SU-DHL-6 (cell line): ENCODE measurements at regions not wholly inside any gene's neighbourhood (a gene's known extent, or its start where the extent isn't known, plus 50 kb on each side); places are given as distances from the start of the nearest gene placed in this dataset.

Experiments used
- H2AFZ ChIP-seq: fragments of 200-600 bp; sonication (generic); 2 replicates; pipeline ENCODE4 v1.6.1; 2014; ENCODE audit warnings: low read depth, mild to moderate bottlenecking, moderate library complexity, mixed read lengths, antibody characterized with exemption, low read length; ENCODE audit not compliant: severe bottlenecking
- H3F3A ChIP-seq: fragments of 200-600 bp; shearing (Covaris generic); 2 replicates; pipeline ENCODE4 v1.6.0; 2016; ENCODE audit warnings: antibody characterized with exemption, mild to moderate bottlenecking; ENCODE audit not compliant: insufficient read depth
- H3K27ac ChIP-seq: fragments of 200-600 bp; sonication (generic); 2 replicates; pipeline ENCODE4 v1.5.1; 2016; ENCODE audit warnings: low read depth, mild to moderate bottlenecking, low read length, moderate library complexity, mixed read lengths
- H3K27me3 ChIP-seq: fragments of 200-600 bp; sonication (generic), shearing (Covaris generic); 2 replicates; pipeline ENCODE4 v1.6.0; 2014; ENCODE audit warnings: mild to moderate bottlenecking, low read length
- H3K36me3 ChIP-seq: fragments of 200-600 bp; sonication (generic); 2 replicates; pipeline ENCODE4 v1.6.1; 2014; ENCODE audit warnings: mild to moderate bottlenecking, low read length, mixed read lengths
- H3K4me2 ChIP-seq: fragments of 300-600, 200-600 bp; shearing (Covaris generic), sonication (generic); 2 replicates; pipeline ENCODE4 v1.6.0; 2014; ENCODE audit warnings: low read length, low read depth, mild to moderate bottlenecking; ENCODE audit not compliant: poor library complexity, severe bottlenecking
- H3K4me3 ChIP-seq: fragments of 200-600 bp; sonication (generic); 2 replicates; pipeline ENCODE4 v1.5.1; 2014; ENCODE audit warnings: antibody characterized with exemption, low read length, mild to moderate bottlenecking, mixed read lengths; ENCODE audit not compliant: insufficient read depth, poor library complexity, severe bottlenecking
- H3K79me2 ChIP-seq: fragments of 200-600 bp; sonication (generic); 2 replicates; pipeline ENCODE4 v1.6.1; 2014; ENCODE audit warnings: mild to moderate bottlenecking, low read length, moderate library complexity; ENCODE audit not compliant: insufficient read depth
- H3K9ac ChIP-seq: fragments of 200-600 bp; sonication (generic); 2 replicates; pipeline ENCODE4 v1.7.0; 2014; ENCODE audit warnings: mild to moderate bottlenecking, low read length
- H3K9me2 ChIP-seq: fragments of 200-600 bp; sonication (generic); replicated peaks from 2 replicates; pipeline ENCODE4 v1.6.1; 2014; ENCODE audit warnings: low read length; ENCODE audit not compliant: insufficient read depth
- H3K9me3 ChIP-seq: fragments of 200-600 bp; sonication (generic); 2 replicates; pipeline ENCODE4 v1.6.1; 2014; ENCODE audit warnings: low read length, mixed read lengths; ENCODE audit not compliant: insufficient read depth
- H4K20me1 ChIP-seq: fragments of 200-600 bp; sonication (generic); 2 replicates; pipeline ENCODE4 v1.6.1; 2014; ENCODE audit warnings: low read depth, mild to moderate bottlenecking, antibody characterized with exemption, low read length, moderate library complexity, mixed read lengths
- CTCF ChIP-seq: fragments of 200-600 bp; sonication (generic); IDR thresholded peaks from one replicate; pipeline ENCODE4 v1.5.1; 2017; ENCODE audit warnings: antibody characterized with exemption, mild to moderate bottlenecking, low read length, moderate library complexity; ENCODE audit not compliant: insufficient read depth, poor library complexity, severe bottlenecking
- EZH2phosphoT487 ChIP-seq: fragments of 200-600 bp; sonication (generic), shearing (Covaris generic); conservative IDR thresholded peaks from 2 replicates; pipeline ENCODE4 v1.6.1; 2018; ENCODE audit warnings: mild to moderate bottlenecking, antibody characterized with exemption, low read length, moderate library complexity, mixed read lengths

- no peak for TF ChIP-seq EZH2phosphoT487
- TF ChIP-seq CTCF: no peak
Observed at GRCh38 chr13:31043957-31044356, 111.5 kb downstream of the TEX26 start.

GRCh38 chr13:31042481-31043165 lies 110.2 kb downstream of the TEX26 start:
- TF ChIP-seq EZH2phosphoT487 (no peak), CTCF (no peak)
- no peaks in the 10 kb centered on the region for H3K27me3 ChIP-seq
- H3K27ac ChIP-seq: no peak overlapping the region
- no peaks in the 10 kb centered on the region for H3K9me3 ChIP-seq
- H3K9ac ChIP-seq: no peak overlapping the region
- no peaks in the 10 kb centered on the region for H3K9me2 ChIP-seq
- no peaks in the 10 kb centered on the region for H3K36me3 ChIP-seq
- H3K79me2 ChIP-seq: no peaks in the 10 kb centered on the region
- H4K20me1 ChIP-seq: no peaks in the 10 kb centered on the region
- H2AFZ ChIP-seq: no peak overlapping the region
- no peaks in the 10 kb centered on the region for H3F3A ChIP-seq
- H3K4me2 ChIP-seq: no peak overlapping the region
- H3K4me3 ChIP-seq: no peak overlapping the region

More at GRCh38 chr13:31043957-31044356, 111.5 kb downstream of the TEX26 start:
- Histone ChIP-seq H4K20me1 (no peaks in the 10 kb centered on the region), H3K4me3 (no peak overlapping the region), H3K4me2 (no peak overlapping the region), H2AFZ (no peak overlapping the region), H3K79me2 (no peaks in the 10 kb centered on the region), H3K36me3 (no peaks in the 10 kb centered on the region), H3K27me3 (no peaks in the 10 kb centered on the region), H3K9me3 (no peaks in the 10 kb centered on the region), H3K27ac (no peak overlapping the region), H3K9me2 (no peaks in the 10 kb centered on the region), H3F3A (no peaks in the 10 kb centered on the region), H3K9ac (no peak overlapping the region)

- no peak for TF ChIP-seq EZH2phosphoT487
- no peak for TF ChIP-seq CTCF
- no peak overlapping the region for H3K9ac ChIP-seq
- no peaks in the 10 kb centered on the region for H4K20me1 ChIP-seq
- H3K79me2 ChIP-seq: no peaks in the 10 kb centered on the region
- H3K9me3 ChIP-seq: no peaks in the 10 kb centered on the region
- no peaks in the 10 kb centered on the region for H3K9me2 ChIP-seq
- no peak overlapping the region for H3K4me2 ChIP-seq
- H3K27me3 ChIP-seq: no peaks in the 10 kb centered on the region
- no peak overlapping the region for H3K27ac ChIP-seq
- no peaks in the 10 kb centered on the region for H3K36me3 ChIP-seq
- no peaks in the 10 kb centered on the region for H3F3A ChIP-seq
- H3K4me3 ChIP-seq: no peak overlapping the region
- no peak overlapping the region for H2AFZ ChIP-seq
Observed at GRCh38 chr13:31042049-31042448, 109.6 kb downstream of the TEX26 start.
